ENCODE measurements at regions not wholly inside any gene's neighbourhood (a gene's known extent, or its start where the extent isn't known, plus 50 kb on each side); places are given as distances from the start of the nearest gene placed in this dataset.

- in situ Hi-C loops (cut with HindIII; ENCODE audit: extremely low pct_ligation_motif_present, low pct_unique_long_range_greater_than_20kb) (no loop called here), intact Hi-C loops (cut with micrococcal nuclease; ENCODE audit: unreplicated experiment) (no loop called here)
- Histone ChIP-seq H3K79me2 (ENCODE audit: insufficient read depth, low read length) (no peaks in the 10 kb centered on the region), H3K27me3 (ENCODE audit: control insufficient read depth in 1 of 2, insufficient read depth in 2 of 2, low read length in 2 of 2) (no peaks in the 10 kb centered on the region; a peak in 1 of 5 replicates), H3K36me3 (replicated peaks in 1 of 2; ENCODE audit: control insufficient read depth in 1 of 2, insufficient read depth in 2 of 2, low read length in 2 of 2) (no peaks in the 10 kb centered on the region), H3K27ac (ENCODE audit: extremely low read length, insufficient read depth, low read length) (no peak overlapping the region), H3K4me1 (ENCODE audit: insufficient read depth, low read length) (no peaks in the 10 kb centered on the region), H3K9ac (ENCODE audit: insufficient read depth, low read depth, low read length) (no peak overlapping the region), H3K9me3 (ENCODE audit: low read length) (no peaks in the 10 kb centered on the region), H3K4me3 (replicated peaks in 1 of 3; ENCODE audit: insufficient read depth in 1 of 3, low read depth in 2 of 3, low read length in 3 of 3) (no peak overlapping the region), H3K4me2 (ENCODE audit: low read depth, low read length) (no peak overlapping the region), H2AFZ (ENCODE audit: low read length) (no peak overlapping the region), H4K20me1 (ENCODE audit: insufficient read depth, low read length) (no peaks in the 10 kb centered on the region)
- BruUV-seq (replicated peaks) = no TSS peak
- DNase-seq (ENCODE audit: low spot score) = no peak
- ChIA-PET POLR2A (no interaction called here), CTCF (ENCODE audit: low intra/inter-chr PET ratio, low total read pairs) (no interaction called here)
- no peak for ATAC-seq
- no peak for FAIRE-seq
- WGBS (ENCODE audit: low lambda C conversion rate) = 83% methylated on average over 3 of the region's 3 CpGs
- TF ChIP-seq ZNF256 (CRISPR knock-in tag; conservative IDR thresholded peaks at IDR 0.05) (no peak), MLXIP (CRISPR knock-in tag; IDR thresholded peaks at IDR 0.05; ENCODE audit: borderline replicate concordance) (no peak), HES4 (CRISPR knock-in tag; IDR thresholded peaks at IDR 0.05; ENCODE audit: borderline replicate concordance) (no peak), SCMH1 (CRISPR knock-in tag; IDR thresholded peaks at IDR 0.05; ENCODE audit: borderline replicate concordance) (no peak), CERS6 (CRISPR knock-in tag; IDR thresholded peaks at IDR 0.05) (no peak), ZNF570 (CRISPR knock-in tag; IDR thresholded peaks at IDR 0.05; ENCODE audit: borderline replicate concordance) (no peak), POGK (CRISPR knock-in tag; conservative IDR thresholded peaks at IDR 0.05) (no peak), BORCS8-MEF2B (CRISPR knock-in tag; IDR thresholded peaks at IDR 0.05) (no peak), RARG (CRISPR knock-in tag; IDR thresholded peaks at IDR 0.05; ENCODE audit: low read depth) (no peak), ZBTB2 (CRISPR knock-in tag; IDR thresholded peaks at IDR 0.05; ENCODE audit: low read depth) (no peak), ZFYVE20 (CRISPR knock-in tag; IDR thresholded peaks at IDR 0.05; ENCODE audit: borderline replicate concordance, low read depth) (no peak), PCBP1 (IDR thresholded peaks at IDR 0.05; ENCODE audit: borderline replicate concordance, low read depth, low read length) (no peak), ZNF572 (CRISPR knock-in tag; IDR thresholded peaks at IDR 0.05) (no peak), ZFX (CRISPR knock-in tag; IDR thresholded peaks at IDR 0.05; ENCODE audit: low read depth) (no peak), RCOR2 (CRISPR knock-in tag; IDR thresholded peaks at IDR 0.05) (no peak), PBX3 (CRISPR knock-in tag; IDR thresholded peaks at IDR 0.05; ENCODE audit: borderline replicate concordance) (no peak)
These were observed 133.2 kb upstream of the IVNS1ABP start for GRCh38 chr1:185450060-185450788.
